ENCODE measurements at regions not wholly inside any gene's neighbourhood (a gene's known extent, or its start where the extent isn't known, plus 50 kb on each side); places are given as distances from the start of the nearest gene placed in this dataset.

- no peak for TF ChIP-seq ZNF274 (IDR thresholded peaks at IDR 0.05; ENCODE audit: borderline replicate concordance, low read depth, low read length)
- TF ChIP-seq SOX6 (IDR thresholded peaks at IDR 0.05): no peak
- no peak for TF ChIP-seq CTCF (IDR thresholded peaks at IDR 0.05 in 2 of 3, conservative IDR thresholded peaks at IDR 0.05 in 1 of 3; ENCODE audit: insufficient read depth in 2 of 3, low read depth in 1 of 3, low read length in 3 of 3)
- no peak for TF ChIP-seq ZNF347 (CRISPR knock-in tag; IDR thresholded peaks at IDR 0.05; ENCODE audit: low read depth)
- no peak for TF ChIP-seq BRCA1 (IDR thresholded peaks at IDR 0.05)
- no peak for TF ChIP-seq BRCA1 (CRISPR knock-in tag; IDR thresholded peaks at IDR 0.05)
- TF ChIP-seq ATF6 (CRISPR knock-in tag; IDR thresholded peaks at IDR 0.05): no peak
- TF ChIP-seq BMI1 (IDR thresholded peaks at IDR 0.05; ENCODE audit: low read length): no peak
- no peak for TF ChIP-seq MAFK (IDR thresholded peaks at IDR 0.05; ENCODE audit: low read length)
Observed at GRCh38 chr3:190242147-190242546, 80.1 kb downstream of the CLDN1 start.

All from K562 (cell line).